Astrocyte of the cerebellum (primary cell): ENCODE measurements at regions not wholly inside any gene's neighbourhood (a gene's known extent, or its start where the extent isn't known, plus 50 kb on each side); places are given as distances from the start of the nearest gene placed in this dataset.

Experiments used
- DNase-seq: peaks from one replicate; pipeline ENCODE4 v3.0.0-alpha.2; 2011; ENCODE audit warnings: low read depth
- H3K4me3 ChIP-seq: 2 replicates; pipeline ENCODE4 v1.5.1; 2011; ENCODE audit warnings: mild to moderate bottlenecking, low read depth, low read length, moderate library complexity
- in situ Hi-C: cut with HindIII; loops from 2 replicates; pipeline ENCODE4 v1.10.0; 2017; ENCODE audit warnings: low sequenced_read_pairs
- TF ChIP-seq, protein P1 (sequence below): IDR thresholded peaks from 2 replicates; pipeline ENCODE4 v1.5.1; 2012; ENCODE audit warnings: low read length, low read depth, moderate library complexity, mild to moderate bottlenecking; ENCODE audit errors: missing control alignments

DNA sequence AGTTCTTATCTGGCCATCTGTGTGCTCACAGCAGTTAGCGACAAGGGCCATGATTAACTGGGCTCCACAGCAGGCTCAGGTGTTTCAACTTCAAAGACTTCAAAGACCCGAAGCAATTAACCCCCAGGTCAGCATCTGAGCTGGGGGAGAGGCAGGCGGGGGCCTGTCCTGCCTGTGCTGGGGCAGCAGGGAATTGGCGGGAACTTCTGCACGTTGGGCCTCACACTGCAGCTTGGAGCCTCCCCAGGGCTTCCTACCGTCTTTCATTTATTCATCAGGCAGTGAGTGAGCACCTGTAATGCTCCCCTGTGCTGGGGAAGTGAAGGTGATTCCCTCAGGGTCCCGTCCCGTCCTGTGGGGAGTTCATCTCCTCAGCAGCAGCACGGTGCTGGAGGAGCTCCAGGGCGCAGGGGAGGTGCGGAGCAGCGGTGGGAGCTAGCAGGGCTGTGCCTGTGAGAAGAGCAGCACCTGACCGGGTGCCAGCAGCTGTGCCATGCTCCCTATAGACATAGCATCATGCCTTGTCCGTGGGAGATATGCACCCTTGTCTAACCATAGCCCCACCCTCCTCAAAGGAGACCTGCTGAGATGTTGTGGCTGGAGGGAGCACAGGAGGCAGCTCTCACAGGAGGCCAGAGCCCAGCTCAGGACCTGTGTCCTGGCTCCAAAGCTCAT is 51.8 kb upstream of the FRMD1 start:
- TF ChIP-seq, protein P1, sequence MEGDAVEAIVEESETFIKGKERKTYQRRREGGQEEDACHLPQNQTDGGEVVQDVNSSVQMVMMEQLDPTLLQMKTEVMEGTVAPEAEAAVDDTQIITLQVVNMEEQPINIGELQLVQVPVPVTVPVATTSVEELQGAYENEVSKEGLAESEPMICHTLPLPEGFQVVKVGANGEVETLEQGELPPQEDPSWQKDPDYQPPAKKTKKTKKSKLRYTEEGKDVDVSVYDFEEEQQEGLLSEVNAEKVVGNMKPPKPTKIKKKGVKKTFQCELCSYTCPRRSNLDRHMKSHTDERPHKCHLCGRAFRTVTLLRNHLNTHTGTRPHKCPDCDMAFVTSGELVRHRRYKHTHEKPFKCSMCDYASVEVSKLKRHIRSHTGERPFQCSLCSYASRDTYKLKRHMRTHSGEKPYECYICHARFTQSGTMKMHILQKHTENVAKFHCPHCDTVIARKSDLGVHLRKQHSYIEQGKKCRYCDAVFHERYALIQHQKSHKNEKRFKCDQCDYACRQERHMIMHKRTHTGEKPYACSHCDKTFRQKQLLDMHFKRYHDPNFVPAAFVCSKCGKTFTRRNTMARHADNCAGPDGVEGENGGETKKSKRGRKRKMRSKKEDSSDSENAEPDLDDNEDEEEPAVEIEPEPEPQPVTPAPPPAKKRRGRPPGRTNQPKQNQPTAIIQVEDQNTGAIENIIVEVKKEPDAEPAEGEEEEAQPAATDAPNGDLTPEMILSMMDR, result no peak
- in situ Hi-C loops, result no loop called here
- H3K4me3 ChIP-seq, result no peak overlapping the region
- DNase-seq, result no peak

- H3K4me3 ChIP-seq, result no peak overlapping the region
- TF ChIP-seq, protein P1, result no peak
- in situ Hi-C loops, result no loop called here
- no peak for DNase-seq
These were observed 51.2 kb upstream of the FRMD1 start for GRCh38 chr6:168130168-168130696.

DNA sequence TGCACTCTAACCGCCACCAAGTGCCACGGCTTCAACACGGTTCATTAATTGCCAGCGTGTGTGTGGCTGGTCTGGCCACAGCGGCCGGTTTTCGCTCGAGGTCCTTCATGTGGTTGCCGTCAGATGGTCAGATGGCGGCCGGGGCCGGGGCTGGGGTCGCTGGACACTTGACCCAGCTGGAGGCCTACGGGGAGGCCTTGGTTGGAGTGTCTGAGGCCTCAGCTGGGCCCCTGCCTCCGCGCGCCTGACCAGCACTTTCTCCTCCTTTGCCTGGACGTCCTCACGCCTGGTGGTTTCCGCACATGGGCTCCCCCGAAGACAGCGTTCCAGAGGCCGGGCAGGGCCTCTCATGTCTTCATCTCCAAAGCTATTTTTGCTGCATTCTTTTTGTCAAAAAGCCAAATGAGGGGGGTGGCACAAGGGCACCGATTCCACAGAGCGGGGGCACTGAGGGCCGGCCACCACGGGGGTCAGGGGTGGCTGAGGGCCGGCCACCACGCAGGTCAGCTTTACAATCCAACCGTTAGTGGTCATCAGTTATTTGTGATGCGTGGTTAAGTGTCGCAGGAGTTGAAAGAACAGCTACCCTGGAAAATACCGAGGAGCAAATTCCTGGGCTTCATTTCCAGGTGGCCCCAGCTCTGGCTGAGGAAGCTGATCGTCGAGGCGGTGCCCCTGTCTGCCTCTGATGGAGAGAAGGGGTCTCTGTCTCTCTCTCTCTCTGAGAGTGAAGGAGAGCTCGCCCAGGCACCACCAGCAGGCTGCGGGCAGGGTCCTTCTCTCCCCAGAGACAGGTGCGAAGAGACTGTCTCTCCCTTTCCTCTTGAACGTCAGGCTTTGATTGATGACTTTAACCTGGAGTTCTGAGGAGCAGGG is 50.5 kb upstream of the FRMD1 start:
- no peak for DNase-seq
- TF ChIP-seq, protein P1, result no peak
- H3K4me3 ChIP-seq, result no peak overlapping the region
- in situ Hi-C loops, result no loop called here

- in situ Hi-C loops, result no loop called here
- no peak overlapping the region for H3K4me3 ChIP-seq
- TF ChIP-seq, protein P1, result no peak
- no peak for DNase-seq
These were observed 49.7 kb upstream of the FRMD1 start for GRCh38 chr6:168128631-168129291.
